ENCODE measurements at regions not wholly inside any gene's neighbourhood (a gene's known extent, or its start where the extent isn't known, plus 50 kb on each side); places are given as distances from the start of the nearest gene placed in this dataset.
"Not testable (repeated sequence)": the region's sequence is repeated elsewhere in the genome, so short reads cannot be mapped to it uniquely, and the experiment has no call there.

DNA sequence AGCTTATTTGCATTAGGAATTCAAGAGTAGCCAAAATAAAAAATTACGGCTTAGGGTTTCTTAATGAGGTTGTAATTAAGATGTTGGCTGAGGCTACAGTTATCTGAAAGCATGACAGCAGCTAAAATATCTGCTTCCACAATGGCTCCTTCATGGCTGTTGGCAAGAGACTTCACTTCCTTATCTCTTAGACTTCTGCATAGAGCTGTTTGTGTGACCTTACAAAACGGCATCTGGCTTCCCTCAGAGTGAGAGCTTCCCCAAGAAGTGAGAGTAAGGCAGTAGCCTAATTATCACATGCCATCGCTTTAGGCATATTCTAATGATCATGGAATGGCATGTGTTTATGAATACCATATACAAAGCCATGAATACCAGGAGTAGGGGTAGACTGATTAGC is 57.6 kb downstream of the CCDC59 start:
- Histone ChIP-seq H3K4me3 (ENCODE audit: low read length) (no peak overlapping the region), H4K20me1 (ENCODE audit: insufficient read depth, low read length) (no peaks in the 10 kb centered on the region), H3K27ac (ENCODE audit: low read length) (no peak overlapping the region), H3K79me2 (ENCODE audit: low read length) (no peaks in the 10 kb centered on the region), H3K27me3 (replicated peaks; ENCODE audit: insufficient read depth, low read length) (no peaks in the 10 kb centered on the region), H3K36me3 (replicated peaks; ENCODE audit: insufficient read depth, low read length) (no peaks in the 10 kb centered on the region), H3K4me1 (ENCODE audit: low read length) (no peaks in the 10 kb centered on the region), H3F3A (ENCODE audit: insufficient read depth, low read length) (no peaks in the 10 kb centered on the region), H3K9me3 (replicated peaks; ENCODE audit: insufficient read depth, low read length) (no peaks in the 10 kb centered on the region), H3K4me2 (ENCODE audit: low read depth, low read length) (no peak overlapping the region), H3K9me2 (replicated peaks; ENCODE audit: insufficient read depth, low read length) (no peaks in the 10 kb centered on the region), H3K9ac (ENCODE audit: low read length) (no peak overlapping the region), H2AFZ (ENCODE audit: low read length) (no peak overlapping the region)
- TF ChIP-seq EZH2phosphoT487 (IDR thresholded peaks at IDR 0.05; ENCODE audit: low read length) (no peak), EZH2 (optimal IDR thresholded peaks at IDR 0.05; ENCODE audit: low read depth, low read length) (no peak), CTCF (IDR thresholded peaks at IDR 0.05; ENCODE audit: low read length) (no peak)
- DNase-seq: no peak

- Histone ChIP-seq H3F3A (ENCODE audit: insufficient read depth, low read length) (no peaks in the 10 kb centered on the region), H3K4me2 (ENCODE audit: low read depth, low read length) (no peak overlapping the region), H3K4me1 (ENCODE audit: low read length) (no peaks in the 10 kb centered on the region), H4K20me1 (ENCODE audit: insufficient read depth, low read length) (no peaks in the 10 kb centered on the region), H2AFZ (ENCODE audit: low read length) (no peak overlapping the region), H3K9me3 (replicated peaks; ENCODE audit: insufficient read depth, low read length) (no peaks in the 10 kb centered on the region), H3K27me3 (replicated peaks; ENCODE audit: insufficient read depth, low read length) (no peaks in the 10 kb centered on the region), H3K27ac (ENCODE audit: low read length) (no peak overlapping the region), H3K9ac (ENCODE audit: low read length) (no peak overlapping the region), H3K36me3 (replicated peaks; ENCODE audit: insufficient read depth, low read length) (no peaks in the 10 kb centered on the region), H3K4me3 (ENCODE audit: low read length) (no peak overlapping the region), H3K79me2 (ENCODE audit: low read length) (no peaks in the 10 kb centered on the region), H3K9me2 (replicated peaks; ENCODE audit: insufficient read depth, low read length) (no peaks in the 10 kb centered on the region)
- no peak for DNase-seq
- TF ChIP-seq EZH2 (optimal IDR thresholded peaks at IDR 0.05; ENCODE audit: low read depth, low read length): no peak
- TF ChIP-seq CTCF (IDR thresholded peaks at IDR 0.05; ENCODE audit: low read length): no peak
- no peak for TF ChIP-seq EZH2phosphoT487 (IDR thresholded peaks at IDR 0.05; ENCODE audit: low read length)
Observed at GRCh38 chr12:82299319-82300025, 58.7 kb downstream of the CCDC59 start.

DNA sequence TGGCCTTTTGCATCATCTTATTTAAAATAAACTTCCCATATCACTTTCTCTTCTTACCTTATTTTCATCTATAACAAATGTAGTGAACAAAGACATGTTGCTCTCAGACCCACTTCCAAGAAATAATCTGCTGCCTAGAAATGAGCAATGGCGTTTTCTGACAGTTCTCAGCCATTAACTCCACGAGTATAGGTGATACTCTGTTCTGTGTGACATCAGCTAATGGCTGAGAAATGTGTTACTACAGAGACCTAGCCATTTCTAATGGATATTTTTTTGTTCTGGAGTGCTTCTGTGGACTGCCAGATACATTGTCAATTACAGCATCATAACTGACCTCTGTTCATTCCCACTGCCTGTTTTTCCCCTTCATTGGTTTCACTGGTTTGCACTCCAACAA is 67.8 kb downstream of the CCDC59 start:
- Histone ChIP-seq H3K36me3 (replicated peaks; ENCODE audit: insufficient read depth, low read length) (no peaks in the 10 kb centered on the region), H3K9me3 (replicated peaks; ENCODE audit: insufficient read depth, low read length) (no peaks in the 10 kb centered on the region), H3K9ac (ENCODE audit: low read length) (no peak overlapping the region), H3K79me2 (ENCODE audit: low read length) (no peaks in the 10 kb centered on the region), H3K27ac (ENCODE audit: low read length) (no peak overlapping the region), H3K27me3 (replicated peaks; ENCODE audit: insufficient read depth, low read length) (no peaks in the 10 kb centered on the region), H3K4me1 (ENCODE audit: low read length) (no peaks in the 10 kb centered on the region), H4K20me1 (ENCODE audit: insufficient read depth, low read length) (no peaks in the 10 kb centered on the region), H3K4me2 (ENCODE audit: low read depth, low read length) (no peak overlapping the region), H3K9me2 (replicated peaks; ENCODE audit: insufficient read depth, low read length) (no peaks in the 10 kb centered on the region), H2AFZ (ENCODE audit: low read length) (no peak overlapping the region), H3F3A (ENCODE audit: insufficient read depth, low read length) (no peaks in the 10 kb centered on the region), H3K4me3 (ENCODE audit: low read length) (no peak overlapping the region)
- TF ChIP-seq EZH2 (optimal IDR thresholded peaks at IDR 0.05; ENCODE audit: low read depth, low read length) (no peak), EZH2phosphoT487 (IDR thresholded peaks at IDR 0.05; ENCODE audit: low read length) (no peak), CTCF (IDR thresholded peaks at IDR 0.05; ENCODE audit: low read length) (no peak)
- DNase-seq: no peak

- H3K4me1 ChIP-seq (ENCODE audit: low read length); DNase-seq; H4K20me1 ChIP-seq (ENCODE audit: insufficient read depth, low read length); H3K4me3 ChIP-seq (ENCODE audit: low read length); H3K36me3 ChIP-seq (replicated peaks; ENCODE audit: insufficient read depth, low read length); H3K9ac ChIP-seq (ENCODE audit: low read length); H3K27ac ChIP-seq (ENCODE audit: low read length); H2AFZ ChIP-seq (ENCODE audit: low read length); H3K4me2 ChIP-seq (ENCODE audit: low read depth, low read length); H3K27me3 ChIP-seq (replicated peaks; ENCODE audit: insufficient read depth, low read length); H3F3A ChIP-seq (ENCODE audit: insufficient read depth, low read length); H3K9me3 ChIP-seq (replicated peaks; ENCODE audit: insufficient read depth, low read length); H3K79me2 ChIP-seq (ENCODE audit: low read length); H3K9me2 ChIP-seq (replicated peaks; ENCODE audit: insufficient read depth, low read length): not testable (repeated sequence)
Observed at GRCh38 chr12:82281335-82281734, 76.9 kb downstream of the CCDC59 start.

Data from MM.1S (cell line).